Testis (tissue), 2 donors: ENCODE measurements at regions not wholly inside any gene's neighbourhood (a gene's known extent, or its start where the extent isn't known, plus 50 kb on each side); places are given as distances from the start of the nearest gene placed in this dataset.

Source experiments
- DNase-seq: peaks from one replicate; pipeline ENCODE4 v3.0.0-alpha.2; 2019
- H3K27ac ChIP-seq, 2 donors: fragments of 200-600 bp; sonication (generic); one replicate each; pipeline ENCODE4 v1.5.1; 2019
- H3K27me3 ChIP-seq: fragments of 200-600 bp; sonication (generic); one replicate; pipeline ENCODE4 v1.5.1; 2019
- H3K36me3 ChIP-seq: fragments of 200-600 bp; sonication (generic); one replicate; pipeline ENCODE4 v1.5.1; 2017; ENCODE audit warnings: low read depth; ENCODE audit errors: missing control alignments
- H3K4me1 ChIP-seq: fragments of 200-600 bp; sonication (generic); one replicate; pipeline ENCODE4 v1.5.1; 2019
- H3K4me3 ChIP-seq, 2 donors: fragments of 200-600 bp; sonication (generic); one replicate each; pipeline ENCODE4 v1.5.1; 2017 to 2019
- H3K9me3 ChIP-seq: fragments of 200-600 bp; sonication (generic); one replicate; pipeline ENCODE4 v1.5.1; 2017
- CTCF ChIP-seq, 3 experiments: fragments of 450-650 bp in 2 of 3; fragments of 200-600 bp in 1 of 3; sonication (generic) in 1 of 3; IDR thresholded peaks; one replicate each; pipeline ENCODE4 v1.5.1; 2016 to 2019; ENCODE audit warnings: antibody characterized with exemption in 3 of 3, mild to moderate bottlenecking in 2 of 3, moderate library complexity in 1 of 3
- POLR2A ChIP-seq: fragments of 450-650 bp; IDR thresholded peaks from one replicate; pipeline ENCODE4 v1.6.1; 2017; ENCODE audit warnings: antibody characterized with exemption, mild to moderate bottlenecking, moderate library complexity
- WGBS, 2 donors: methylation state at CpG; one replicate each; pipeline ENCODE4 v1.1.5; 2018; 5-methylcytosine and 5-hydroxymethylcytosine counted together
- intact Hi-C: fragments of 100-400 bp; cut with DNase I; formaldehyde crosslinking; loops from one replicate; pipeline ENCODE4 v1.15.1; 2023; ENCODE audit warnings: low total_unique reads

- intact Hi-C loops, result no loop called here
- no peak for TF ChIP-seq CTCF (IDR thresholded peaks at IDR 0.05)
- no peak for TF ChIP-seq POLR2A
- no peaks in the 10 kb centered on the region for H3K9me3 ChIP-seq
- no peak overlapping the region for H3K27ac ChIP-seq
- no peak overlapping the region for H3K4me3 ChIP-seq
- H3K27me3 ChIP-seq, result no peaks in the 10 kb centered on the region
- WGBS, 2 donors, result 76 to 85% methylated on average over 2 of the region's 2 CpGs
- no peak for DNase-seq
- H3K4me1 ChIP-seq, result no peaks in the 10 kb centered on the region
- no peaks in the 10 kb centered on the region for H3K36me3 ChIP-seq
These were observed 373.1 kb downstream of the TMEM114 start for GRCh38 chr16:8217201-8217600.

- Histone ChIP-seq H3K4me1 (no peaks in the 10 kb centered on the region), H3K36me3 (no peaks in the 10 kb centered on the region), H3K9me3 (no peaks in the 10 kb centered on the region), H3K4me3 (no peak overlapping the region), H3K27ac (no peak overlapping the region), H3K27me3 (no peaks in the 10 kb centered on the region)
- 96 to 100% methylated on average over 1 of the region's 1 CpG for WGBS, 2 donors
- no peak for TF ChIP-seq POLR2A
- TF ChIP-seq CTCF (IDR thresholded peaks at IDR 0.05), result no peak
- intact Hi-C loops, result no loop called here
- no peak for DNase-seq
These were observed 385.5 kb downstream of the TMEM114 start for GRCh38 chr16:8204769-8205168.

GRCh38 chr16:8204096-8204495 lies 386.2 kb downstream of the TMEM114 start:
- Histone ChIP-seq H3K36me3 (no peaks in the 10 kb centered on the region), H3K27me3 (no peaks in the 10 kb centered on the region), H3K9me3 (no peaks in the 10 kb centered on the region), H3K4me3 (no peak overlapping the region), H3K4me1 (no peaks in the 10 kb centered on the region), H3K27ac (no peak overlapping the region)
- 74 to 78% methylated on average over 4 of the region's 4 CpGs for WGBS, 2 donors
- no peak for DNase-seq
- TF ChIP-seq POLR2A (no peak), CTCF (IDR thresholded peaks at IDR 0.05) (no peak)
- intact Hi-C loops, result no loop called here

GRCh38 chr16:8203101-8203500 lies 387.2 kb downstream of the TMEM114 start:
- H3K9me3 ChIP-seq, result no peaks in the 10 kb centered on the region
- 74 to 93% methylated on average over 2 of the region's 2 CpGs for WGBS, 2 donors
- no peaks in the 10 kb centered on the region for H3K27me3 ChIP-seq
- no peak for DNase-seq
- no peak overlapping the region for H3K27ac ChIP-seq
- intact Hi-C loops, result no loop called here
- no peak overlapping the region for H3K4me3 ChIP-seq
- no peaks in the 10 kb centered on the region for H3K4me1 ChIP-seq
- TF ChIP-seq POLR2A (no peak), CTCF (IDR thresholded peaks at IDR 0.05) (no peak)
- H3K36me3 ChIP-seq, result no peaks in the 10 kb centered on the region

- H3K36me3 ChIP-seq, result no peaks in the 10 kb centered on the region
- H3K4me3 ChIP-seq, result no peak overlapping the region
- TF ChIP-seq CTCF (IDR thresholded peaks at IDR 0.05), result no peak
- no peak for TF ChIP-seq POLR2A
- H3K4me1 ChIP-seq, result no peaks in the 10 kb centered on the region
- 70 to 85% methylated on average over 2 of the region's 2 CpGs for WGBS, 2 donors
- intact Hi-C loops, result no loop called here
- DNase-seq, result no peak
- H3K27ac ChIP-seq, result no peak overlapping the region
- H3K27me3 ChIP-seq, result no peaks in the 10 kb centered on the region
- H3K9me3 ChIP-seq, result no peaks in the 10 kb centered on the region
These were observed 389.5 kb downstream of the TMEM114 start for GRCh38 chr16:8200839-8201238.
